ENCODE measurements at regions not wholly inside any gene's neighbourhood (a gene's known extent, or its start where the extent isn't known, plus 50 kb on each side); places are given as distances from the start of the nearest gene placed in this dataset.

- TF ChIP-seq EZH2 (IDR thresholded peaks at IDR 0.05; ENCODE audit: low read length, unreplicated experiment), result no peak
- no peak for TF ChIP-seq CTCF (conservative IDR thresholded peaks at IDR 0.05; ENCODE audit: low read depth, low read length)
- no peak for TF ChIP-seq EZH2phosphoT487 (IDR thresholded peaks at IDR 0.05; ENCODE audit: borderline replicate concordance, low read length)
These were observed 130.3 kb upstream of the MTAP start for GRCh38 chr9:21672140-21672539.

Data from PC-3 (cell line).